ENCODE measurements at regions not wholly inside any gene's neighbourhood (a gene's known extent, or its start where the extent isn't known, plus 50 kb on each side); places are given as distances from the start of the nearest gene placed in this dataset.
"Not testable (repeated sequence)": the region's sequence is repeated elsewhere in the genome, so short reads cannot be mapped to it uniquely, and the experiment has no call there.

GRCh38 chr2:195535911-195536522, 121.0 kb upstream of the SLC39A10 start:
- no peak for DNase-seq

DNA sequence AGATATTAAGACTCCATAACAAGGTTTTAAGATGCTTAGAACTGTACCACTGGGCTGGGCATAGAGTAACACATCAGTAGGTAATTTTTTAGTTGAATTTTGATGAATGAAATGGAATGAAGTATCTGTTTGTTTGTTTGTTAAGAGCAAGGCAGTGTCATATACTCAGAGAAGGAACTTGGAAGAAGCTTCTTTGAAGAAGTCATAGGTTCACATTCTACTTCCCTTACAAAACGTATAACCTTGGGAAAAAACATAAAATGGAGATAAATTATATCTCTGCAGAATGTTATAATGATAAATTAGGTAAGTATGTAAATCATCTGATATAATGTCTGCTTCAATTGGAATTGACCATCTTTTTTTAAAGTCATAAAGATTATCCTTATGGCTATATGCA, 122.1 kb upstream of the SLC39A10 start:
- DNase-seq = no peak

- DNase-seq = peak; percentile 97
These were observed 123.0 kb upstream of the SLC39A10 start for GRCh38 chr2:195533771-195534642.

DNA sequence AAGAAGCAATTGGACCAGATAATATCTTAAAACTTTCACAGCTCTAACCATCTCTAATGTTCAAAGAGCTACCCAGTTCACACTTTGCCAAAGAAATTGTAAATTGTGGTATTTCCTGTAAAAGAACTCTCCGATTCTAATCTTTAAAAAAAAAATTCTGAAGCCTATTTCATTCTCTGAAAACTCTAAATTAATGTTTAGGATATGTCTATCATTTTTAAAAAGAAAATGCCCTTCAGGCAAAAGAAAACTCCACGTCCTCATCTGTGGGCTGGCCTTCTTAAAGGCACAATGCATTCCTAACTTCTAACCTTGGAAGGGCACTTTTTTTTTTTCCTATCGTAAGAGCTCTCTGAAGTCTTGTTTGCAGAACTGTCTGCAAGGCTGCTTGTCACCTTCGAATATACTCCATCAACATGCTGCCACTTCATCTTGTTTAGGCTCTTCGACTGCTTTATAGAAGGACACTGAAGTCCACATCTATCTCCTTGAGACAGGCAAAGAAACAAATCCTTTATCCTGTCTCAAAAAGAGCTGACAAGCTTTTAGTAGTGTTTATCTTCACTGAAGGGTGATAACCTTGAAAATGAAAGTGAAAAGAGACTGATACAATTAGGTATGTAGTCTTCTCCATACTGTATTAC, 124.3 kb upstream of the SLC39A10 start:
- peak; percentile 27 for DNase-seq

DNA sequence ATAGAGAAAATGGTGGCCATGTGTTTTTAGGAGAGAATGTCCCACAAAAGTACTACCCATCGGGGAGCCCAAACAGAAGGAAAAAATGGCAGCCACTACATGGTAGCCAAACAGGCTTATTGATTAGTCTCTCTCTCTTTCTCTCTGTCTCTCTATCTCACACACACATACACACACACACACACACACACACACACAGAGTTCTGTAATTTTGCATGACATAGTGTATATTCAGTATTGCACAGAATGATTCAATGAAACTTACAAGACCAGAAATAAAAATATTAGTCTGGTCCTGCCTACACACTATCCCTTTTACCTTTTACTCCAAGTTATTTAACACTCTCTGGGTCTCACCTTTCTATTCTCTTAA, 124.8 kb upstream of the SLC39A10 start:
- no peak for DNase-seq

- no peak for DNase-seq
These were observed 125.3 kb upstream of the SLC39A10 start for GRCh38 chr2:195531754-195532153.

DNA sequence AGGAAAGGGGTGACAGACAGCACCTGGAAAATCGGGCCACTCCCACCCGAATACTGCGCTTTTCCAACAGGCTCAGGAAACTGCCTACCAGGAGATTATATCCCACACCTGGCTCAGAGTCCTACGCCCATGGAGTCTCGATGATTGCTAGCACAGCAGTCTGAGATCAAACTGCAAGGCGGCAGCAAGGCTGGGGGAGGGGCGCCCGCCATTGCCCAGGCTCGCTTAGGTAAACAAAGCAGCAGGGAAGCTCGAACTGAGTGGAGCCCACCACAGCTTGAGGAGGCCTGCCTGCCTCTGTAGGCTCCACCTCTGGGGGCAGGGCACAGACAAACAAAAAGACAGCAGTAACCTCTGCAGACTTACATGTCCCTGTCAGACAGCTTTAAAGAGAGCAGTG, 133.8 kb upstream of the SLC39A10 start:
- not testable (repeated sequence) for DNase-seq

DNA sequence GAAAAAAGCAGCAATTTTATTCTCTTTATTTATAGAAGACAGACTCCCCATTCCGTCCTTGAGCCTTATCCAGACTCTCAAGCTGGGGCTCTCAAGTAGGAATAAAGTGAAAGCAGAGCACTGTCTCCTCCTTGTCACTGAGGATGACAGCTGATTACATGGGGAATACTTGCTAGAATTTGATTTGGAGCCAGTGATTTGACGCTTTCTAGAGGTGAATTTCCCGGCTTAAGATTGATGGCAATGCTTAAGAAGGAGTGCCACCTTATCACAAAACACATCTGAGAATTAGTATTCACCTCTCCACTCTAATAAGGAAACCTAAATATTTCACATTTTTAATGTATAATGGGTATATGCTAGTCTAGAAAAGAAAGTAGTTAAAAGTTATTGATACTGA, 135.4 kb upstream of the SLC39A10 start:
- no peak for DNase-seq

DNA sequence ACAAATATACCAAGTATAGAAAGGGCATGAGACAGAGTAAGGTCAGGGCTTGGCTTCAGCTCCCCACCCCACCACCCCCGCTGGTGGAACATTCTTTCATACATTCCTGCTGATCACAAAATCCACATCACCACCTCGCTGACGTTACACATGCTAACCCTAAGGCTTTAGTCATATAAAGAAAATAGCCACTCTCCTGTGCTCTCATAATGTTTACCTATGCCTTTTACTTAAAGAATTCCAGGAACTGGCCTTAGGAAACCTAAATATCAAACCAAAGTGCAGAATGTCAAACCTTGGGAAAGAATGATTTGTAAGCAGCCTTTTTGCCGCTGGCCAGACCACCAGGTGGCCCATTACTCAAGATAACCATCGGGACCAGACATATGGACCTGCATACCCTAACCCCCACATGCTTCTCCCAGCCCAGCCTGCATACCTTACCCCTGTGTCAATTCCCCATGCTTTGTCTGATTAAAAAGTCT, 136.3 kb upstream of the SLC39A10 start:
- DNase-seq = peak; percentile 95

GRCh38 chr2:195515551-195515950, 141.5 kb upstream of the SLC39A10 start:
- no peak for DNase-seq

DNA sequence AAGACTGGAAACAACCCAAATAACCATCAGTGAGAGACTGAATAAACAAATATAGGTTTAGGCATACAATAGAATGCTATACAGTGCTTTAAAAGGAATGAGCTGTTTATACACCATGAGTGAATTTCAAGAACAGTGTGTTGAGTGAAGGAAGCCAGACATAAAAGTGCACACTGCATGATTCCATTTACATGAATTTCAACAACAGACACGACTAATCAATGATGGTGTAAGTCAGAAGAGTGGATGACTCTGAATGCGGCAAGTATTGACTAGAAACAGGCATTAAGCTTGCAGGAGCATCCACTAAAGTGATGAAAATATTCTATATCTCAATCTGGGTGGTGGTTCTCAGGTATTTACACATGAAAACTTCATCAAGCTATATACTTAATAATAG, 142.7 kb upstream of the SLC39A10 start:
- DNase-seq = no peak

DNA sequence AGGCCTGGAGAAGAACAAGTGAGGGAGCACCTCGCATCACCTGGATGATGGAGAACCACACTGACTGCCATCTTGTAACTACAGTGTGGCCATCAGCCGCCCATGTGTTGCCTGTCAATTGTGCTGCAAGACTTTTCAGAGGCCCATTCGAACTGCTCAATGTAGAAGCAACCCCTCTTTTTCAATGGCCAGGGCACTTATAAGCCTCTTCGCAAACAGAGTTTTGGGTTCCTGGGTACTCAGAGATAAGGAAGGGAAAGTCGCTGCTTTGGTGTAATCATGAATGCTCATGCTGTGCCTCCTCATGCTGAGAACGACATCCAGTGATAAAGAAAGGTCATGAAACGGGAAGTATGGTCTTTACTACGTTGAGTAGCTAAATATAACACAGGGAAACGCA, 143.9 kb upstream of the SLC39A10 start:
- DNase-seq = no peak

DNA sequence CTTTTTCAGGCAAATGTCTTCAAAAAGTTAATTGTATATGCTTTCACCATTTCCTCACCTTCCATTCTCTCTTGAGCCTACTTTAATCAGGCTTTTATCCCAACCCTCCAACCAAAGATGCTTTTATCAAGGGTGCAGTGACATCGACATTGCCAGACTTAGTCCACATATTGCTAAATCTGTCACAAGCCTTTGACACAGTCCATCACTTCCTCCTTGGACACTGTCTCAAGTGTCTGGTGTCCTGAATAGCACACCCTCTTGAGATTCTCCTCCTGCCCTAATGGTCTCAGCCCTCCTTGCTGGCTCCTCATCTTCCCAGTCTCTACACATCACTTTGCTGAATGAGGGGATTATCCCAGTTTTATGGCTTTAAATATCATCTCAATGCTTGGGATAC, 147.5 kb upstream of the SLC39A10 start:
- no peak for DNase-seq

- no peak for DNase-seq
These were observed 148.9 kb upstream of the SLC39A10 start for GRCh38 chr2:195508139-195508455.

DNA sequence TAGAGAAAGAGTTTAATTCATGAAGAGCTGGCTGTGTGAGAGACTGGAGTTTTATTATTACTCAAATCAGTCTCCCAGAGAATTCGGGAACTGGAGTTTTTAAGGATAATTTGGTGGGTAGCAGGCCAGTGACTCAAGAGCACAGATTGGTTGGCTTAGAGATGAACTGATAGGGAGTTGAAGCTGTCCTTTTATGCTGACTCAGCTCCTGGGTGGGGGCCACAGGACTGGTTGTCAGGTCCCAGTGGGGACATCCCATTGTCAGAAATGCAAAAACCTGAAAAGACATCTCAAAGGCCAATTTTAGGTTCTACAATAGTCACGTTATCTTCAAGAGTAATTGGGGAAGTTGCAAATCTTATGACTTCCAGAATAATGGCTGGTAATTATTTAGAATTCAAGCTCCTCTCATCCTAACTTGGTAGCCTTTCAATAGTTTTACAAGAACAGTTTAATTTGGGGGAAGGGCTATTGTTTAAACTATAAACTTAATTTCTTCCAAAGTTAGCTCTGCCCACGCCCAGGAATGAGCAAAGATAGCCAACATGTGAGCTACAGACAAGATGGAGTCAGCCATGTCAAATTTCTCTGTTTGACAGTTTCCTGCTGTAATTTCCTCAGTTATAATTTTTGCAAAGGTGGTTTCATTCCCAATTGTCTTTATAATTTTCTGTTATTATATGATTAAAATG, 149.4 kb upstream of the SLC39A10 start:
- DNase-seq = no peak

DNA sequence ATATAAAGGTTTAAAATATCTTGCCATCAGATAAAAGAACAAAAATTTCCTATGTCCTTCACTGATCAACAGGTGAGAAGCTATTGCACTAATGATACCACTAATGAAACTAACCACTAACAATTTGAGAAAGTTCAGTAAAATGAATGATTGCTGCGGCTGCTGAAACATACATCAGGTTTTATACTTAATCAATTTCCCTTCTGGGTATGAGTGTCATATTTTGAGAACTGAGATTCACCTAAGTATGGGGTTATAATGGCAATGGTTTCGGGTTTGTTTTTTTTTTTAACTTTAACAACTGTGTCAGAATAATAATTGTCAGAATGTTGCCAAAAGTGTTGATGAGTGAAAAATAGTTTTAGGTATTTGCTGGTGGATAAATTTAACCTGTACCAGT, 151.3 kb upstream of the SLC39A10 start:
- no peak for DNase-seq

GRCh38 chr2:195503208-195503607, 153.8 kb upstream of the SLC39A10 start:
- no peak for DNase-seq

DNA sequence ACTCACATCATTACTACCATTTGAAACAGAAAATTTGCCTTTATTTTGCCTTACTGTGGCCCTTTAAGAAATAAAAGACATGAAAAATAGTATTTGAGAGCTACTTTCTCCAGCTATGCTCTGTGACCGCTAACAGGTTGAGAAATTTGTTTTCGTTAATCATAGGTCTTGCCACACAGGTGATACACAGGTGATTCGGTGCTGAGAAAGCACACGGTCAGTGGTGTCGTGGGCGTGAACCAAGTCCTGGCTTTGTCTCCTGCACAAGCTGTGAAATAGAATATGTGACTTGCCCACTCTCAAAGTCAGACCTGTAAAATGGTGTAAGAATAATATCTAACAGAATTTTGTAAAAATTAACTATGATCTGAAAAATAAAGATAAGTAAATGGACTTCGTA, 155.3 kb upstream of the SLC39A10 start:
- no peak for DNase-seq

GRCh38 chr2:195500879-195501278, 156.1 kb upstream of the SLC39A10 start:
- no peak for DNase-seq

- peak; percentile 61 for DNase-seq
These were observed 158.1 kb upstream of the SLC39A10 start for GRCh38 chr2:195498839-195499490.

DNA sequence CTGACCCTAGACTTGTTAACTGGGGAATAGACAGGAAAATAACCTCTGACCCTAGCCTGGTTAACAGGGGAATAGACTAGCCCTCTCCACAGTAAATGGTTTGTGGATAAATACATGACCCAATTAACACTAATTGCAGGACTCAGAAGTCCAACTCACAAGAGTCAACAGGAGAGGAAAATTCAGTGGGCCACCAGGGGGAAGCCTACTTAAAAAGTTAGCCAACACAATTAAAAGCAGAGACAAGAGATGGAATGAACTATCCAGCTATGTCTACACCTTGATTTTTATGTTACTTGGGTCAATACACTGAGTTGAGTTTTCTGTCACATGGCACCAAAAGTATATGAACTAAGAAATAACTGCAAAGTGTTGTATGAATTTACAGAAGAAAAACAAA, 158.8 kb upstream of the SLC39A10 start:
- peak; percentile 22 for DNase-seq

GRCh38 chr2:195496991-195497390, 160.0 kb upstream of the SLC39A10 start:
- no peak for DNase-seq

DNA sequence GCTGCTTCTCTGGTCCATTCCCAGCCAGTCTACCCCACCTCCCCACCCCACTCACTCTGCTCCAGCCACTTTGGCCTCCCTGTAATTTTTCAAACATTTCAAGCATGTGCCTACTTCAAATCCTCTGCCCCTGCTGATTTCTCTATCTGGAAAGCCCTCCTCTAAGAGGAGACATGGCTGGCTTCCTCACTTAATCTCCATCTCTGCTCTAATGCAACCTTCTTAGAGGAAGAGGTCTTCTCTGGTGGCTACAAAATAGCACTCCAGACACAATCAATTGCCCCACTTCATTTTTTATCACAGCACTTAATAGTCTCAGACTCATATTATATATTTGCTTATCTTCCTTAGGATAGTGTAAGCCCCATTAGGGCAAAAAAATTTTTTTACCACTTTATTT, 161.1 kb upstream of the SLC39A10 start:
- DNase-seq = no peak

All from fibroblast of skin of back (primary cell).